ENCODE measurements at regions not wholly inside any gene's neighbourhood (a gene's known extent, or its start where the extent isn't known, plus 50 kb on each side); places are given as distances from the start of the nearest gene placed in this dataset.

DNA sequence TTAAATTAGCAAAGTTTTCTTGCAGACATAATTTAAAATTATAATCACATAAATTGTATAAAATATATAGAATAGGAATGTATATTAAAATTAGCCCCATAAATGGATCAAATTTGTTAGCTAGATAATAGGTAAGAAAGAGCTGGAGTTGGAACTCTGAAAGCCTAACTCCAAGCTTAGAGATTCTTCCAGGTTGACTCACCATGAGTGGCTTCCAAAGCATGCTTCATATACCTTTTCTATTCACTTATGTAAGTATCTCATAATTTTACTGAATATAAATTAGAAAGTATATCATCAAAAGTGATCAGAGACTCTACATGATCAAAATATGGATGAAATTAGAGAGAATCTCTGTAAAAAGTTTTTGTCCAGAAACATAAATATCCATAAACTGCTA, 320.7 kb upstream of the MAGI2 start:
- TF ChIP-seq, protein P1, sequence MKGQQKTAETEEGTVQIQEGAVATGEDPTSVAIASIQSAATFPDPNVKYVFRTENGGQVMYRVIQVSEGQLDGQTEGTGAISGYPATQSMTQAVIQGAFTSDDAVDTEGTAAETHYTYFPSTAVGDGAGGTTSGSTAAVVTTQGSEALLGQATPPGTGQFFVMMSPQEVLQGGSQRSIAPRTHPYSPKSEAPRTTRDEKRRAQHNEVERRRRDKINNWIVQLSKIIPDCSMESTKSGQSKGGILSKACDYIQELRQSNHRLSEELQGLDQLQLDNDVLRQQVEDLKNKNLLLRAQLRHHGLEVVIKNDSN (IDR thresholded peaks at IDR 0.05) = no peak
- no peak for TF ChIP-seq NFIC (IDR thresholded peaks at IDR 0.05)
- no peak for TF ChIP-seq EGR1 (IDR thresholded peaks at IDR 0.05)
- no peak for TF ChIP-seq FOXM1 (IDR thresholded peaks at IDR 0.05; ENCODE audit: borderline replicate concordance, low read depth)
- no peak for TF ChIP-seq ZBTB7A (IDR thresholded peaks at IDR 0.05; ENCODE audit: low read depth)

- TF ChIP-seq EP300 (IDR thresholded peaks at IDR 0.05; ENCODE audit: borderline replicate concordance) (no peak), NFIC (IDR thresholded peaks at IDR 0.05) (no peak), TEAD4 (IDR thresholded peaks at IDR 0.05) (no peak), TCF12 (IDR thresholded peaks at IDR 0.05; ENCODE audit: low read depth) (no peak), YY1 (IDR thresholded peaks at IDR 0.05; ENCODE audit: low read depth) (no peak), FOXM1 (IDR thresholded peaks at IDR 0.05; ENCODE audit: borderline replicate concordance, low read depth) (no peak), TAF1 (IDR thresholded peaks at IDR 0.05; ENCODE audit: low read depth) (no peak), RAD21 (IDR thresholded peaks at IDR 0.05; ENCODE audit: low read depth) (no peak), EGR1 (IDR thresholded peaks at IDR 0.05) (no peak), CREB1 (IDR thresholded peaks at IDR 0.05; ENCODE audit: low read depth) (no peak), ZBTB7A (IDR thresholded peaks at IDR 0.05; ENCODE audit: low read depth) (no peak), CEBPB (IDR thresholded peaks at IDR 0.05) (no peak)
- TF ChIP-seq, protein P1 (IDR thresholded peaks at IDR 0.05) = no peak
- TF ChIP-seq, protein P2, sequence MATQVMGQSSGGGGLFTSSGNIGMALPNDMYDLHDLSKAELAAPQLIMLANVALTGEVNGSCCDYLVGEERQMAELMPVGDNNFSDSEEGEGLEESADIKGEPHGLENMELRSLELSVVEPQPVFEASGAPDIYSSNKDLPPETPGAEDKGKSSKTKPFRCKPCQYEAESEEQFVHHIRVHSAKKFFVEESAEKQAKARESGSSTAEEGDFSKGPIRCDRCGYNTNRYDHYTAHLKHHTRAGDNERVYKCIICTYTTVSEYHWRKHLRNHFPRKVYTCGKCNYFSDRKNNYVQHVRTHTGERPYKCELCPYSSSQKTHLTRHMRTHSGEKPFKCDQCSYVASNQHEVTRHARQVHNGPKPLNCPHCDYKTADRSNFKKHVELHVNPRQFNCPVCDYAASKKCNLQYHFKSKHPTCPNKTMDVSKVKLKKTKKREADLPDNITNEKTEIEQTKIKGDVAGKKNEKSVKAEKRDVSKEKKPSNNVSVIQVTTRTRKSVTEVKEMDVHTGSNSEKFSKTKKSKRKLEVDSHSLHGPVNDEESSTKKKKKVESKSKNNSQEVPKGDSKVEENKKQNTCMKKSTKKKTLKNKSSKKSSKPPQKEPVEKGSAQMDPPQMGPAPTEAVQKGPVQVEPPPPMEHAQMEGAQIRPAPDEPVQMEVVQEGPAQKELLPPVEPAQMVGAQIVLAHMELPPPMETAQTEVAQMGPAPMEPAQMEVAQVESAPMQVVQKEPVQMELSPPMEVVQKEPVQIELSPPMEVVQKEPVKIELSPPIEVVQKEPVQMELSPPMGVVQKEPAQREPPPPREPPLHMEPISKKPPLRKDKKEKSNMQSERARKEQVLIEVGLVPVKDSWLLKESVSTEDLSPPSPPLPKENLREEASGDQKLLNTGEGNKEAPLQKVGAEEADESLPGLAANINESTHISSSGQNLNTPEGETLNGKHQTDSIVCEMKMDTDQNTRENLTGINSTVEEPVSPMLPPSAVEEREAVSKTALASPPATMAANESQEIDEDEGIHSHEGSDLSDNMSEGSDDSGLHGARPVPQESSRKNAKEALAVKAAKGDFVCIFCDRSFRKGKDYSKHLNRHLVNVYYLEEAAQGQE (IDR thresholded peaks at IDR 0.05; ENCODE audit: low read depth) = no peak
These were observed 317.5 kb upstream of the MAGI2 start for GRCh38 chr7:79770970-79771369.

- TF ChIP-seq CEBPB (IDR thresholded peaks at IDR 0.05) (peak; percentile 14; the same call in 1 of the 2 replicates), EGR1 (IDR thresholded peaks at IDR 0.05) (no peak)
These were observed 316.6 kb upstream of the MAGI2 start for GRCh38 chr7:79770063-79770462.

GRCh38 chr7:79761876-79762429, 308.5 kb upstream of the MAGI2 start:
- TF ChIP-seq EP300 (IDR thresholded peaks at IDR 0.05; ENCODE audit: borderline replicate concordance) (no peak), YY1 (IDR thresholded peaks at IDR 0.05; ENCODE audit: low read depth) (no peak), TEAD4 (IDR thresholded peaks at IDR 0.05) (no peak), TAF1 (IDR thresholded peaks at IDR 0.05; ENCODE audit: low read depth) (no peak), CEBPB (IDR thresholded peaks at IDR 0.05) (no peak), FOXM1 (IDR thresholded peaks at IDR 0.05; ENCODE audit: borderline replicate concordance, low read depth) (no peak), ZBTB7A (IDR thresholded peaks at IDR 0.05; ENCODE audit: low read depth) (no peak), RAD21 (IDR thresholded peaks at IDR 0.05; ENCODE audit: low read depth) (no peak)
- TF ChIP-seq, protein P1 (IDR thresholded peaks at IDR 0.05) = no peak

GRCh38 chr7:79749856-79750255, 296.4 kb upstream of the MAGI2 start:
- TF ChIP-seq EGR1 (IDR thresholded peaks at IDR 0.05) = no peak
- TF ChIP-seq, protein P2 (IDR thresholded peaks at IDR 0.05; ENCODE audit: low read depth) = no peak
- TF ChIP-seq TAF1 (IDR thresholded peaks at IDR 0.05; ENCODE audit: low read depth) = no peak
- TF ChIP-seq TCF12 (IDR thresholded peaks at IDR 0.05; ENCODE audit: low read depth) = no peak
- TF ChIP-seq NFIC (IDR thresholded peaks at IDR 0.05) = no peak
- TF ChIP-seq, protein P3, sequence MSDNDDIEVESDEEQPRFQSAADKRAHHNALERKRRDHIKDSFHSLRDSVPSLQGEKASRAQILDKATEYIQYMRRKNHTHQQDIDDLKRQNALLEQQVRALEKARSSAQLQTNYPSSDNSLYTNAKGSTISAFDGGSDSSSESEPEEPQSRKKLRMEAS (IDR thresholded peaks at IDR 0.05) = no peak
- no peak for TF ChIP-seq YY1 (IDR thresholded peaks at IDR 0.05; ENCODE audit: low read depth)
- TF ChIP-seq FOXM1 (IDR thresholded peaks at IDR 0.05; ENCODE audit: borderline replicate concordance, low read depth) = no peak
- TF ChIP-seq CEBPB (IDR thresholded peaks at IDR 0.05) = no peak

DNA sequence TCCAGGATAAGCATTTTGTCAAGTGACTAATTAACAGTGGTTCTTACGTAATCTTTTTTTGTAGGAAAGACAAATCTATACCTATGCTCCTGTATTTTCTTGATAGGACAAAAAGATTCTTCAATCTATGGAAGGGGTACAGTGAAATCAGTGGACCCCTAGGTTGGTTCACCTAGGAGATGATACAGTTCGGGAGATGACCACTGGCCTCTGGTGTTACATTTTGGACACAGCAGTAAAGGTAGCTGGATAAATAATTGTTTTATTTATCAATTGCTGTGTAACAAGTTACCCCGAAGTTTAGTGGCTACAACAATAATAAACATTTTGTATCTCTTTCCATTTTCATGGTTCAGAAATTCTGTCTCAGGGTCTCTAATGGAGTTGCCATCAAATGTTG, 288.2 kb upstream of the MAGI2 start:
- TF ChIP-seq RAD21 (IDR thresholded peaks at IDR 0.05; ENCODE audit: low read depth) = peak; percentile 55
- no peak for TF ChIP-seq ZBTB7A (IDR thresholded peaks at IDR 0.05; ENCODE audit: low read depth)

All from Ishikawa (cell line).